GM19452 (cell line): ENCODE measurements at regions not wholly inside any gene's neighbourhood (a gene's known extent, or its start where the extent isn't known, plus 50 kb on each side); places are given as distances from the start of the nearest gene placed in this dataset.

Experiments used
- ATAC-seq: cut with Tn5 transposase; IDR thresholded peaks from one replicate; pipeline ENCODE4 v1.9.1; 2021; ENCODE audit not compliant: unreplicated experiment

- peak; percentile 90 for ATAC-seq
Measured at GRCh38 chr2:44825702-44826101, 115.8 kb upstream of the SIX3 start.

GRCh38 chr2:44826601-44827000 is 114.9 kb upstream of the SIX3 start:
- ATAC-seq = no peak

GRCh38 chr2:44829771-44830170 is 111.7 kb upstream of the SIX3 start:
- ATAC-seq = no peak

GRCh38 chr2:44833171-44834069 is 108.1 kb upstream of the SIX3 start:
- peak; percentile 52 for ATAC-seq

- no peak for ATAC-seq
Measured at GRCh38 chr2:44834656-44835055, 106.8 kb upstream of the SIX3 start.

GRCh38 chr2:44836174-44836573 is 105.3 kb upstream of the SIX3 start:
- no peak for ATAC-seq

GRCh38 chr2:44836916-44837315 is 104.6 kb upstream of the SIX3 start:
- ATAC-seq = no peak

GRCh38 chr2:44838116-44838790 is 103.2 kb upstream of the SIX3 start:
- no peak for ATAC-seq

GRCh38 chr2:44839370-44839769 is 102.1 kb upstream of the SIX3 start:
- no peak for ATAC-seq

- ATAC-seq = no peak
Measured at GRCh38 chr2:44839771-44840502, 101.6 kb upstream of the SIX3 start.

- no peak for ATAC-seq
Measured at GRCh38 chr2:44840503-44840850, 101.0 kb upstream of the SIX3 start.

- no peak for ATAC-seq
Measured at GRCh38 chr2:44843086-44843485, 98.4 kb upstream of the SIX3 start.

GRCh38 chr2:44843641-44844310 is 97.7 kb upstream of the SIX3 start:
- ATAC-seq = no peak

GRCh38 chr2:44844651-44845270 is 96.7 kb upstream of the SIX3 start:
- ATAC-seq = no peak

- ATAC-seq = no peak
Measured at GRCh38 chr2:44848026-44848425, 93.5 kb upstream of the SIX3 start.

GRCh38 chr2:44850016-44850415 is 91.5 kb upstream of the SIX3 start:
- ATAC-seq = no peak

GRCh38 chr2:44851518-44851917 is 90.0 kb upstream of the SIX3 start:
- ATAC-seq = no peak

- ATAC-seq = no peak
Measured at GRCh38 chr2:44852594-44852993, 88.9 kb upstream of the SIX3 start.

GRCh38 chr2:44859337-44859736 is 82.2 kb upstream of the SIX3 start:
- no peak for ATAC-seq

GRCh38 chr2:44866152-44866551 is 75.3 kb upstream of the SIX3 start:
- no peak for ATAC-seq

- no peak for ATAC-seq
Measured at GRCh38 chr2:44869761-44870160, 71.7 kb upstream of the SIX3 start.
